Panc1 (cell line): ENCODE measurements at regions not wholly inside any gene's neighbourhood (a gene's known extent, or its start where the extent isn't known, plus 50 kb on each side); places are given as distances from the start of the nearest gene placed in this dataset.

ENCODE experiments used
- CTCF ChIP-seq: fragments of 450-650 bp; IDR thresholded peaks from 2 replicates; pipeline ENCODE4 v1.5.1; 2017; ENCODE audit warnings: mild to moderate bottlenecking
- POLR2AphosphoS5 ChIP-seq: IDR thresholded peaks from 2 replicates; pipeline ENCODE4 v1.6.1; 2012; ENCODE audit warnings: mild to moderate bottlenecking, low read depth, low read length, moderate library complexity
- REST ChIP-seq, 2 experiments: IDR thresholded peaks; 2 replicates each; pipeline ENCODE4 v1.6.1; 2011 to 2012; ENCODE audit warnings: low read depth in 2 of 2, control low read depth in 1 of 2, low read length in 1 of 2, mild to moderate bottlenecking in 1 of 2, moderate library complexity in 1 of 2; ENCODE audit not compliant: insufficient read depth in 1 of 2
- SIN3A ChIP-seq: IDR thresholded peaks from 2 replicates; pipeline ENCODE4 v1.6.1; 2012; ENCODE audit warnings: low read depth, mild to moderate bottlenecking, low read length, moderate library complexity, borderline replicate concordance; ENCODE audit not compliant: insufficient read depth
- TCF7L2 ChIP-seq: IDR thresholded peaks from 2 replicates; pipeline ENCODE4 v1.6.1; 2011; ENCODE audit warnings: mild to moderate bottlenecking, low read depth, low read length, inconsistent platforms

- peak; percentile 12; the same call in 1 of the 2 replicates for TF ChIP-seq CTCF
- TF ChIP-seq REST (IDR thresholded peaks at IDR 0.05; ENCODE audit: insufficient read depth in 1 of 2, low read depth in 2 of 2, low read length in 1 of 2), result no peak
- no peak for TF ChIP-seq POLR2AphosphoS5
- no peak for TF ChIP-seq SIN3A
- TF ChIP-seq TCF7L2, result no peak
Observed at GRCh38 chr22:25282671-25283561, 63.5 kb downstream of the CRYBB2 start.
